IMR-90 (cell line): ENCODE measurements at regions not wholly inside any gene's neighbourhood (a gene's known extent, or its start where the extent isn't known, plus 50 kb on each side); places are given as distances from the start of the nearest gene placed in this dataset.

ENCODE experiments used
- BHLHE40 ChIP-seq: fragments of 150-350 bp; IDR thresholded peaks from 2 replicates; pipeline ENCODE4 v1.6.1; 2016; ENCODE audit warnings: mild to moderate bottlenecking, low read depth, low read length
- CEBPB ChIP-seq: IDR thresholded peaks from 2 replicates; pipeline ENCODE4 v1.6.1; 2012; ENCODE audit warnings: low read depth, low read length, improper control_type of control experiment
- CTCF ChIP-seq: conservative IDR thresholded peaks from 2 replicates; pipeline ENCODE4 v1.5.1; 2012; ENCODE audit warnings: mild to moderate bottlenecking, low read depth, low read length, improper control_type of control experiment
- MAFK ChIP-seq: IDR thresholded peaks from 2 replicates; pipeline ENCODE4 v1.6.1; 2012; ENCODE audit warnings: low read depth, low read length, improper control_type of control experiment
- MAZ ChIP-seq: IDR thresholded peaks from 2 replicates; pipeline ENCODE4 v1.6.1; 2012; ENCODE audit warnings: low read depth, mild to moderate bottlenecking, low read length, improper control_type of control experiment, moderate library complexity, borderline replicate concordance
- POLR2A ChIP-seq: IDR thresholded peaks from 2 replicates; pipeline ENCODE4 v1.6.1; 2012; ENCODE audit warnings: mild to moderate bottlenecking, low read depth, low read length
- RAD21 ChIP-seq: IDR thresholded peaks from 2 replicates; pipeline ENCODE4 v1.6.1; 2012; ENCODE audit warnings: low read length, improper control_type of control experiment
- RCOR1 ChIP-seq: IDR thresholded peaks from 2 replicates; pipeline ENCODE4 v1.6.1; 2012; ENCODE audit warnings: mild to moderate bottlenecking, low read length, improper control_type of control experiment; ENCODE audit not compliant: insufficient replicate concordance
- RFX5 ChIP-seq: IDR thresholded peaks from 2 replicates; pipeline ENCODE4 v1.8.0; 2012; ENCODE audit warnings: low read depth, mild to moderate bottlenecking, low read length, moderate library complexity
- SMC3 ChIP-seq: fragments of 150-350 bp; IDR thresholded peaks from 2 replicates; pipeline ENCODE4 v1.6.1; 2016; ENCODE audit warnings: low read depth, mild to moderate bottlenecking, antibody characterized with exemption, low read length, moderate library complexity
- TF ChIP-seq, protein P1 (sequence below): fragments of 150-350 bp; IDR thresholded peaks from 2 replicates; pipeline ENCODE4 v1.6.1; 2016; ENCODE audit warnings: low read depth, mild to moderate bottlenecking, low read length, moderate library complexity, borderline replicate concordance

DNA sequence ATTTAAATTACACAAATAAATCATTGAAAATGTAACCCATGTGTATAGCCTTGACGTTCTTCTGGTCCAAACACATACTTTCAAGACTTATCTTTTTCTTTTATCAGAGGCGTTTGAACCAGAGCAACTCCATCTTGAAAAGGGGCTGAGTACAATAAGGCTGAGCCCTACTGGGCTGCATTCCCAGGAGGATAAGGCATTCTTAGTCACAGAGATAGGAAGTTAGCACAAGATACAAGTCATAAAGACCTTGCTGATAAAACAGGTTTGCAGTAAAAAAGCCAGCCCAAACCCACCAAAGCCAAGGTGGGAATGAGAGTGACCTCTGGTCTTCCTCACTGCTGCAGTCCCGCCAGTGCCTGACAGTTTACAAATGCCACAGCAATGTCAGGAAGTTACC lies 101.0 kb upstream of the IGSF10 start:
- TF ChIP-seq CEBPB (no peak), CTCF (no peak), RFX5 (no peak), MAZ (no peak), BHLHE40 (no peak), POLR2A (no peak), RAD21 (no peak), MAFK (no peak), RCOR1 (no peak), SMC3 (no peak)
- TF ChIP-seq, protein P1, sequence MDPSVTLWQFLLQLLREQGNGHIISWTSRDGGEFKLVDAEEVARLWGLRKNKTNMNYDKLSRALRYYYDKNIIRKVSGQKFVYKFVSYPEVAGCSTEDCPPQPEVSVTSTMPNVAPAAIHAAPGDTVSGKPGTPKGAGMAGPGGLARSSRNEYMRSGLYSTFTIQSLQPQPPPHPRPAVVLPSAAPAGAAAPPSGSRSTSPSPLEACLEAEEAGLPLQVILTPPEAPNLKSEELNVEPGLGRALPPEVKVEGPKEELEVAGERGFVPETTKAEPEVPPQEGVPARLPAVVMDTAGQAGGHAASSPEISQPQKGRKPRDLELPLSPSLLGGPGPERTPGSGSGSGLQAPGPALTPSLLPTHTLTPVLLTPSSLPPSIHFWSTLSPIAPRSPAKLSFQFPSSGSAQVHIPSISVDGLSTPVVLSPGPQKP: no peak
